ENCODE measurements at regions not wholly inside any gene's neighbourhood (a gene's known extent, or its start where the extent isn't known, plus 50 kb on each side); places are given as distances from the start of the nearest gene placed in this dataset.
A peak's percentile ranks its signal among the peaks of the same experiment; 100 is the strongest.

GRCh38 chr1:38608202-38608864 lies 251.2 kb downstream of the RRAGC start:
- DNase-seq (ENCODE audit: low read depth), result peak; percentile 19
- peak; percentile 62 for TF ChIP-seq CTCF (conservative IDR thresholded peaks at IDR 0.05; ENCODE audit: low read depth, low read length)
- H3K4me3 ChIP-seq (ENCODE audit: low read depth, low read length), result no peak overlapping the region

GRCh38 chr1:38607526-38607925 lies 252.0 kb downstream of the RRAGC start:
- no peak for TF ChIP-seq CTCF (conservative IDR thresholded peaks at IDR 0.05; ENCODE audit: low read depth, low read length)
- no peak overlapping the region for H3K4me3 ChIP-seq (ENCODE audit: low read depth, low read length)
- no peak for DNase-seq (ENCODE audit: low read depth)

DNA sequence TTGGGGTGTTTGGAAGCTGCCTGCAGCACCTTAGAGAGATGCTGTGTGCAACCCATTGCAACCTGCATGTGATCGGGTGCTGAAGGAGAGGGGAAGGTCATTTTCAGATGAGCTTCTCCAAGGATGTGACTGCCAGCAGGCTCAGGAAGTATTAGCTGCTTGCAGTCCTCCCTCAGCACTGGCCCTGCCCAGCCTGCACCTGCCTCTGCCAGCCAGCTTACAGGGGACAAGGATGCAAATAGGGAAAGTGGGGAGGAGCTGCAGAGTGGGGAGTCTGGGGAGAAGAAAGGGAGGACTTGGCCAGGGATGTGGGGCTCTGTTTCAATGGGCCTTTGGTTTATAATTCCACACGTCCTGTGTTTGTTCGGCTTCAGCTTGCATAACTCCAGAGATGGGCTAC lies 254.5 kb downstream of the RRAGC start:
- no peak for DNase-seq (ENCODE audit: low read depth)
- no peak for TF ChIP-seq CTCF (conservative IDR thresholded peaks at IDR 0.05; ENCODE audit: low read depth, low read length)
- H3K4me3 ChIP-seq (ENCODE audit: low read depth, low read length), result no peak overlapping the region

GRCh38 chr1:38603907-38604306 lies 255.7 kb downstream of the RRAGC start:
- DNase-seq (ENCODE audit: low read depth), result no peak
- H3K4me3 ChIP-seq (ENCODE audit: low read depth, low read length), result no peak overlapping the region
- TF ChIP-seq CTCF (conservative IDR thresholded peaks at IDR 0.05; ENCODE audit: low read depth, low read length), result no peak

- H3K4me3 ChIP-seq (ENCODE audit: low read depth, low read length), result no peak overlapping the region
- no peak for TF ChIP-seq CTCF (conservative IDR thresholded peaks at IDR 0.05; ENCODE audit: low read depth, low read length)
- DNase-seq (ENCODE audit: low read depth), result no peak
Observed at GRCh38 chr1:38600905-38601304, 258.7 kb downstream of the RRAGC start.

GRCh38 chr1:38600286-38600685 lies 259.3 kb downstream of the RRAGC start:
- TF ChIP-seq CTCF (conservative IDR thresholded peaks at IDR 0.05; ENCODE audit: low read depth, low read length), result no peak

GRCh38 chr1:38598118-38598517 lies 261.5 kb downstream of the RRAGC start:
- no peak for DNase-seq (ENCODE audit: low read depth)
- no peak for TF ChIP-seq CTCF (conservative IDR thresholded peaks at IDR 0.05; ENCODE audit: low read depth, low read length)
- no peak overlapping the region for H3K4me3 ChIP-seq (ENCODE audit: low read depth, low read length)

More at GRCh38 chr1:38600286-38600685, 259.3 kb downstream of the RRAGC start:
- H3K4me3 ChIP-seq (ENCODE audit: low read depth, low read length), result no peak overlapping the region
- no peak for DNase-seq (ENCODE audit: low read depth)
